Stomach smooth muscle (tissue), 2 donors: ENCODE measurements at regions not wholly inside any gene's neighbourhood (a gene's known extent, or its start where the extent isn't known, plus 50 kb on each side); places are given as distances from the start of the nearest gene placed in this dataset.

ENCODE experiments used
- H3K27ac ChIP-seq: one replicate; pipeline ENCODE4 v1.7.0; 2013; ENCODE audit warnings: mild to moderate bottlenecking, low read length, inconsistent platforms
- H3K27me3 ChIP-seq, 2 donors: one replicate each; pipeline ENCODE4 v1.7.0; 2013; ENCODE audit warnings: low read length in 2 of 2; ENCODE audit not compliant: insufficient read depth in 2 of 2, control insufficient read depth in 1 of 2
- H3K36me3 ChIP-seq, 2 donors: one replicate each; pipeline ENCODE4 v1.7.0; 2013; ENCODE audit warnings: low read length in 2 of 2; ENCODE audit not compliant: control insufficient read depth in 2 of 2, insufficient read depth in 2 of 2
- H3K4me1 ChIP-seq: one replicate; pipeline ENCODE4 v1.7.0; 2013; ENCODE audit warnings: low read length; ENCODE audit not compliant: control insufficient read depth, insufficient read depth
- H3K4me3 ChIP-seq, 2 donors: one replicate each; pipeline ENCODE4 v1.7.0; 2013; ENCODE audit warnings: low read length in 2 of 2
- H3K9ac ChIP-seq, 2 donors: one replicate each; pipeline ENCODE4 v1.7.0; 2013; ENCODE audit warnings: low read length in 2 of 2, mild to moderate bottlenecking in 1 of 2
- H3K9me3 ChIP-seq, 2 donors: one replicate each; pipeline ENCODE4 v1.7.0; 2013; ENCODE audit warnings: low read length in 2 of 2; ENCODE audit not compliant: control insufficient read depth in 2 of 2
- donor health status: healthy.
- donor health status: Pancreatic carcinoma.

DNA sequence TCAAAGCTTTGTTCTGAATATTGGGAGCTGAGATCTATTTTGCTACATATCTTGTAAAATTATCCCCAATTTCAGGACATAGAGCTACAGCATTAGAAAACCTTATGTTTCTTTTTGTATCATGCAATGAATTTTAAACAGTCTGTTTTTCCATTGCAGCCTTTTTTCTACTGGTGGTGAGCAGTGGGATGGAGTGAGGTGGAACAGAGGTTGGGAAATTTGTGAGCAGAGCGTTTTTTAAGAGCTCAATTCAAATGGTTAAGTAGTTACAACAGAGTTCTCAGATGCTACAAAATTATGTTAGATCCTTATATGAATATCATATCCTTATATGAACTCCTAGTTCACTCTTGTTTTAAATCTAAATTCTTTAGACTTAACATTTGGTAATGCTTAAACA, 139.0 kb upstream of the PLEKHG7 start:
- Histone ChIP-seq H3K36me3 (no peaks in the 10 kb centered on the region), H3K4me1 (peaks cover 5% of the 10 kb centered on the region), H3K9me3 (no peaks in the 10 kb centered on the region), H3K27ac (no peak overlapping the region), H3K4me3 (no peak overlapping the region), H3K27me3 (no peaks in the 10 kb centered on the region), H3K9ac (no peak overlapping the region)

DNA sequence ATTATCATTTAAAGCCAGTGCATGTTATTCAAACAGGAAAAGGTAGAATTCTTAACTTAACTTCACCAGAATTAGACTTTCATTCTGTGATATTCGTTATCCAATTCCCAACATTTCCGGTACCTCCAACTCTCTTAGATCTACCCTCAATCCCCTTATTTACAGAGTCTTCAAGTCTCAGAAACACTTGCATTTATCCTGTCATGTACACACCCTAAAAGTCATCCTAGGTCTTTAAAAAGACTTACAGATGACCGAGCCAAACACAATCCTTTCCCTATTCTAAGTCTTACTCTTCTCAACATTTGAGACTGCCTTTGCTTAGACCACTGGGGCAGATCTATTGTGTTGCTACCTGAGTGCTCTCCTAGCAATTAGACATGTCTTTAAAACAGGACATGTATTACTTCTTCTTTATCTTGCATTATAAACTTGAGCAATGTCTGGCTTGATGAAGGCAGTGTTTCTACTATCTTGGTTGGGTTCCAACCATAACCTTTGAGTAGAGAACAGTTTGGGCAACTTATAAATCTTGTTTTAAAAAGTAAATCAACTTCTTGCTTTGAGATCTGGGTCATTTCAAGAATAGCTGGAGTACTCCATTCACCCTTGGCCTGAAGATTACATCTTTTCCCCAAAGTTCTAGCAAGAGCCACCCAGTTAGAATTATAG, 140.6 kb upstream of the PLEKHG7 start:
- Histone ChIP-seq H3K4me3 (peak overlapping the region in 1 of 2 donors; percentile 21), H3K27me3 (no peaks in the 10 kb centered on the region), H3K36me3 (no peaks in the 10 kb centered on the region), H3K27ac (peak overlapping the region; percentile 19), H3K4me1 (peaks cover 5% of the 10 kb centered on the region), H3K9ac (no peak overlapping the region), H3K9me3 (no peaks in the 10 kb centered on the region)

DNA sequence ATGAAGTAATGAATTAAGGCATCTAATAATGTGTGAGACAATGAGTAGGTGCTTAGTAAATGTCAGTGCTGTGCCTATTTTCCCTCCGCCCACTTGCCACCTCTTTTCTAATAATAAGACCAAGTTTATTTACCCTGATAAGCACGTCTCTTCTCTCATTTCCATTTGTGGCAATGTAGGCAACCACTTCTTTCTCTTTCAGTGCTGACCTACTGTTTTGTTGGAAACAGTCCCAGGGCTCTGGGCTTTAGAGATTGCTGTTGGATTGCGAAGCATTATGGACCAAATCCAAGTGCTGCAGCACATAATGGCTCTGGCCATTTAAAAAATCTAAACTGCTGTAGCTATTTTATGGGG, 141.3 kb upstream of the PLEKHG7 start:
- H3K4me1 ChIP-seq = peaks cover 5% of the 10 kb centered on the region
- H3K27me3 ChIP-seq = no peaks in the 10 kb centered on the region
- H3K9me3 ChIP-seq = no peaks in the 10 kb centered on the region
- peak overlapping the region; percentile 61 for H3K27ac ChIP-seq
- H3K9ac ChIP-seq = no peak overlapping the region
- no peaks in the 10 kb centered on the region for H3K36me3 ChIP-seq
- no peak overlapping the region for H3K4me3 ChIP-seq

DNA sequence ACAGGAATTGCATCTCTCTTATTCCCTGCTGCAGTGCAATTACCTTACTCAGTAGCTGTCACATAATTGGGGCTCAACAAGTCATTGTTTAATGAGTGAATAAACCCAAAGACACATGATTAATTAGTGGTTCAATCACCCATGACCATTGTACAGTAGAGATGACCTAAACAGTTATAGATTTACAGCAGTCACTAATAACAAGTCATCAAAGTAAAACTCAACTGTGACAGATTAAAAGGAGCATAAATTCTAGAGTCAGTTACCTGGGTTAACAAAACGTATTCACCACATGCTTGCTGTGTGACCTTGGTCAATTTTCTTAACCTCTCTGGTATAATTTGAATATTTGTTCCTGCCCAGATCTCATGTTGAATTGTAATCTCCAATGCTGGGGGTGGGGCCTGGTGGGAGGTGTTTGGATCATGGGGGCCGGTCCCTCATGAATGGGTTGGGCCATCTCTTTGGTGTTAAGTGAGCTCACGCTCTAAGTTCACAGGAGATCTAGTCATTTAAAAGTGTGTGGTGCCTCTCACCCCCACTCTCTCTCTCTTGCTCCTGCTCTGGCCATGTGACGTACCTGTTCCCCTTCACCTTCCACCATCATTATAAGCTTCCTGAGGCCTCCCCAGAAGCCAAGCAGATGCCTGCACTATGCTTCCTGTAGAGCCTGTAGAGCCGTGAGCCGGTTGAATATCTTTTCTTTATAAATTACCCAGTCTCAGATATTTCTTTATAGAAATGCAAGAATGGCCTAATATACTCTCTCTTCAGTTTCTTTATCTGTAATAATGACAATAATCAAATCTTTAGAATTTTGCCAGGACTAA, 141.9 kb upstream of the PLEKHG7 start:
- H3K27ac ChIP-seq = peak overlapping the region; percentile 61
- no peak overlapping the region for H3K4me3 ChIP-seq
- H3K9ac ChIP-seq = no peak overlapping the region
- peaks cover 5% of the 10 kb centered on the region for H3K4me1 ChIP-seq
- H3K36me3 ChIP-seq = no peaks in the 10 kb centered on the region
- no peaks in the 10 kb centered on the region for H3K9me3 ChIP-seq
- no peaks in the 10 kb centered on the region for H3K27me3 ChIP-seq

DNA sequence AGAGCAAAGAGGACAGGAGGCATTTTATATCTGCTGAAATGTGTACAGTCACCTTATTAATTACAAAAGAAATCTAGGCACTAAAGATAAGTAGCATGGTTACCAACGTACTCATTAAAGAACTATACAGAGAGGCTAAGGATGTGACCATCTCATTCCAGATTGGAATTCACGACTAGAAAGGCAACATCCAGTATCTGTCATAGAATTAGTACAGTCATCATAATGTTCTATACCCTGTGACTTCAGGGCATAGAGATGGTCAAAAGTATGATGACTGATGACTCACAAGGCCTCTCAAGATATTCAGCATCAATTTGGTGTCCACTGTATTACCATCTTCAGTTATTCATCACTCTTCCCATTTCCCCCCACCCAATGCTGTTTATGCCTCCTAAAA, 144.0 kb upstream of the PLEKHG7 start:
- no peak overlapping the region for H3K27ac ChIP-seq
- no peaks in the 10 kb centered on the region for H3K27me3 ChIP-seq
- H3K9me3 ChIP-seq = no peaks in the 10 kb centered on the region
- no peaks in the 10 kb centered on the region for H3K36me3 ChIP-seq
- H3K4me1 ChIP-seq = peaks cover 9% of the 10 kb centered on the region
- H3K9ac ChIP-seq = no peak overlapping the region
- no peak overlapping the region for H3K4me3 ChIP-seq

DNA sequence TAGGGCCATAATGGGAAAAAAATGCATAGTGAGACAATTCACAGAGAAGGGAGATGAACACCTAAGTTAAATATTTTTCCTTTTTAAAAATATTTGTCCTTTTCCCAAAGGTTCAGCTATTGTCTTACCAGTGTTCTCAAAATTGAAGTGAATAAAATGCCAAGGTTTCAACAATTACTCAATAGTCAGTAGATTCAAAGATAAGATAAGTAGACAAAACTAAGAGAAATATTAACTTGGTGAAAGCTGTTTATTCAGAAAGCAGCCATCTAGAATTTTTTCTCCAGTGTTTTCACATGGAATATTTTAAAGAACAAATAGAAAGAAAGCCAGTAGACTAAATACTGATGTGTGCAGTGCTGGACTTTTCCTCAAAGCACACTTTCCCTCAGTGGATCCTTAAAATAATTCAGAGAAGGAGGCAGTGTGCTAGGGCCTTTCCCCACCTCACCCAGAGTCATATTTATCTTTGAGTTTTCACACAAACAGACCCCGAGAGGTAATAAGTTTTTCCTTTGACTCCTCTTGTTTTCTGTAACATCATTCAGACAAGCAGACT, 144.5 kb upstream of the PLEKHG7 start:
- Histone ChIP-seq H3K4me1 (peaks cover 13% of the 10 kb centered on the region), H3K4me3 (no peak overlapping the region), H3K9me3 (no peaks in the 10 kb centered on the region)

DNA sequence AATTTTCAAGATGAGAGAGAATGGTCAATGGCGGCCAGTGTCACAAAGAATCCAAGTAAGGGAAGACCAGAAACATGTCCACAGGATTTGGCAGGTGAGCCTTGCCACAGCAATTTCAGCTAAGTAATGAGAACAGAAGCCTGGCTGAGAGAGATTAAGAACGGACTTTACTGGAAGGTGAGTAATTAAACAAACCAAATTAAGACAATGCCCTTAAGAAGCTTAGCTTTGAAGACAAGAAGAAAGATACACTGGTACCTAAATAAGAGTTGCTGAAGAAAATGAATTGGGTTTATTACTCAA, 145.4 kb upstream of the PLEKHG7 start:
- peak overlapping the region; percentile 12 for H3K27ac ChIP-seq
- no peak overlapping the region for H3K9ac ChIP-seq
- no peaks in the 10 kb centered on the region for H3K9me3 ChIP-seq
- no peaks in the 10 kb centered on the region for H3K36me3 ChIP-seq
- H3K4me1 ChIP-seq = peaks cover 17% of the 10 kb centered on the region
- no peak overlapping the region for H3K4me3 ChIP-seq
- H3K27me3 ChIP-seq = no peaks in the 10 kb centered on the region

More for the DNA sequence above, 144.5 kb upstream of the PLEKHG7 start:
- no peak overlapping the region for H3K9ac ChIP-seq
- no peak overlapping the region for H3K27ac ChIP-seq
- H3K27me3 ChIP-seq = no peaks in the 10 kb centered on the region
- no peaks in the 10 kb centered on the region for H3K36me3 ChIP-seq

DNA sequence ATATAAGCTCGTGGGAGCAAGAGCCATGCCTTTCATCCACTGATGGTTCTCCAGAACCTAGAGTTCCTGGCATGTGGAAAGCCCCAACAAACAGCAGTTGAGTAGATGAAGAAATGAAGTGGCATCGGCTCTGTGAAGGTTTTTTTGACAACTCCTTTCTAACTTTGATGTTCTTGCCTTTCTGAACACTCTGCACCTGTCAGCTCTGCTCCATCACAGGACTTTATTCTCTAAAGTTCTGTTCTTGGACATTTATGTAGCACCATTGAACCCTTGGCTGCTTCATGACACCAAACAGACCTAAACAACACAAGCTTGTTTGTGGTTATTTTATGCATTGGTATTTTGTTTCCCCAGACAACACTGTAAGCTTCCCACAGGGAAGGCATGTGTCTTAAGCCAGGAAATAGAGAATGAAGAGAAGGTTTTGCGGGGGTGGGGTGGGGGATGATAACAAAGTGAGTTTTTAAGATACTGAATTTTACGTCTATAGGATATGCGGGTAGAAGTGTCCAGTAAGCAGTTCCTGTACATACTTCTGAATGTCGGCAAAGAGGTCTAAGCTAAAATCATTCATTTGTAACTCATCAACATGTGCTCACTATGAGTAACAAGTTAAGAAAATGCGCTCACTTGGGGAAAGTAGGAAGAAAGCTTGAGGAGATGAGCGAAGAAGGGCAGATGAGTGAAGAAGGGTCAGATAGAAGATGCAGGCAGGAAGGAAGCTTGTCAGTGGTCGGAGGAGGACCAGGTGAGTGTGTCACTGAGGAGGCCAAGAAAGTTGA, 146.0 kb upstream of the PLEKHG7 start:
- no peaks in the 10 kb centered on the region for H3K36me3 ChIP-seq
- no peak overlapping the region for H3K9ac ChIP-seq
- H3K27me3 ChIP-seq = no peaks in the 10 kb centered on the region
- peaks cover 18% of the 10 kb centered on the region for H3K4me1 ChIP-seq
- no peaks in the 10 kb centered on the region for H3K9me3 ChIP-seq
- peak overlapping the region; percentile 12 for H3K27ac ChIP-seq
- H3K4me3 ChIP-seq = no peak overlapping the region

DNA sequence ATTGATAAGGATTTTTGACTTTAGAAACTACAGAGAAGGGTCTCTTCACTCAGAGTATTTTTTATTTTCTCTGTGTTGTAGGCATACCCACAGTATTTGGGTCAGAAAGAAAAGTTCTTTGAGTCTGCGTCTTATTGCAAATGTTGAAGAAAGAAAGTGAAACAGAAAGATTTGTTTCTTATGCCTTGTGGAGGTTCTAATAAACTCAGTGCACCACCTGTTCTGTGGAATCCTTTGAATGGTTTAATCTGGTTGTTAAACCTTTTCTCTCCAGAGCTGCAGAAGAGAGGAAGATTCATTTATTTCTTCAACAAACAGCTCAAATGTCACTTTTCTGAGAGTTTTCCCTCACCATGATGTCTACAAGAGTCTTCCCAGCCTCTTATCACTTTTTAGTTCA, 146.6 kb upstream of the PLEKHG7 start:
- peak overlapping the region; percentile 12 for H3K27ac ChIP-seq
- H3K27me3 ChIP-seq = no peaks in the 10 kb centered on the region
- no peak overlapping the region for H3K4me3 ChIP-seq
- H3K4me1 ChIP-seq = peaks cover 20% of the 10 kb centered on the region
- H3K36me3 ChIP-seq = no peaks in the 10 kb centered on the region
- H3K9ac ChIP-seq = no peak overlapping the region
- no peaks in the 10 kb centered on the region for H3K9me3 ChIP-seq

DNA sequence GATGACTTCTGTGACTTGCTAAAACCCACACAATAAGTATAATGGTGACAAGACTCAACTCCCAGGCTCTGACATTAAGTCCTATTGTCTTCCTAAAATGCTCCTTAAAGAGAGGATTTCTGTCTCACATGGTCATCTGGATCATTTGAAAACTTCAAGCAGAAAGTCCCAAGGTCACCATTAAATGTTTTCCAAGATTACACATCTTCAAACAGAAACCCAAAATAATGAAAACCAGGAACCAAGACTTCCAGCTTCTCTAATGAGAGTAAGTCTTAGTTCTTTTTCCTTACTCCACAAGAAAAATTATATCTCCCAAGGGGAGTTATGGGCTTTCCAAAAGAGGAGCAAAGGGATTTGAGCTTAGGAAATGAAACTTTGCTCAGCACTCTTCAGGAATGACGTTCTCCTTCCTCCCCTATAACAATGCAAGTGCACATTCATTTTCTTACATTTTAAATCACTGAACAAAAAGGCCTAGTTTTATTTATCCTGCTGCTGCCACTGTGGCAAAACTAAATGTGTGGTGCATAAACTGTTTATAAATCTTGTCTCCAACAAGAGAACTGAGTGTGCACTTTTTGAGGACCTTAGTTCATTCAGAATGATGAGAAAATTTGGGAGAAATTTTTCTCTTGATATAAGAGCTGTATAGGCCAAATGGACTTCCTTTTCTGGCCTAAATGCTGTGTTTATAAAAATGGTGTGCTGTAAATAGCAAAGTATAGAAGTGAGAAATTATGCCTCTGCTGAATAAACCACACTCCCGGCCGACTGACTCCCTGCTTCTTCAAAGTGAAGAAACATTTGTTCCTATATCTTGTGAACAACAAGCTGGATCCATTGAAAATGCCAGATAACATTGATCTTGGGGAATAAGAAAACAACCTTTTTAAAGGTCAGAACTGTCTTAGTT, 148.4 kb upstream of the PLEKHG7 start:
- Histone ChIP-seq H3K9ac (peak overlapping the region in 1 of 2 donors; percentile 4), H3K27ac (peak overlapping the region; percentile 80), H3K4me3 (no peak overlapping the region), H3K36me3 (no peaks in the 10 kb centered on the region), H3K27me3 (no peaks in the 10 kb centered on the region), H3K9me3 (no peaks in the 10 kb centered on the region), H3K4me1 (peaks cover 20% of the 10 kb centered on the region)
